ENCODE measurements at regions not wholly inside any gene's neighbourhood (a gene's known extent, or its start where the extent isn't known, plus 50 kb on each side); places are given as distances from the start of the nearest gene placed in this dataset.

GRCh38 chr22:44441401-44442185, 56.4 kb downstream of the RTL6 start:
- H3K9me3 ChIP-seq, result no peaks in the 10 kb centered on the region
- WGBS (ENCODE audit: low lambda C conversion rate), result 55% methylated on average over 8 of the region's 16 CpGs
- no peaks in the 10 kb centered on the region for H3K27me3 ChIP-seq (ENCODE audit: insufficient read depth)
- no peaks in the 10 kb centered on the region for H3K36me3 ChIP-seq (replicated peaks in 1 of 2; ENCODE audit: control insufficient read depth in 1 of 2, insufficient read depth in 2 of 2, low read length in 1 of 2)
- H4K20me1 ChIP-seq (ENCODE audit: insufficient read depth), result no peaks in the 10 kb centered on the region
- TF ChIP-seq FOXM1 (IDR thresholded peaks at IDR 0.05; ENCODE audit: low read depth) (no peak), FOSL2 (IDR thresholded peaks at IDR 0.05; ENCODE audit: borderline replicate concordance, low read depth) (no peak), JUND (IDR thresholded peaks at IDR 0.05) (no peak), TEAD4 (IDR thresholded peaks at IDR 0.05; ENCODE audit: borderline replicate concordance, insufficient read depth) (no peak), SMC3 (IDR thresholded peaks at IDR 0.05; ENCODE audit: low read depth, low read length) (no peak), IRF3 (IDR thresholded peaks at IDR 0.05; ENCODE audit: low read depth, low read length) (no peak), TCF12 (IDR thresholded peaks at IDR 0.05) (no peak), NRF1 (IDR thresholded peaks at IDR 0.05; ENCODE audit: low read depth, low read length) (no peak), USF2 (IDR thresholded peaks at IDR 0.05; ENCODE audit: borderline replicate concordance, low read depth, low read length) (no peak), RXRA (IDR thresholded peaks at IDR 0.05; ENCODE audit: borderline replicate concordance, low read depth) (no peak)
- TF ChIP-seq, protein P1, sequence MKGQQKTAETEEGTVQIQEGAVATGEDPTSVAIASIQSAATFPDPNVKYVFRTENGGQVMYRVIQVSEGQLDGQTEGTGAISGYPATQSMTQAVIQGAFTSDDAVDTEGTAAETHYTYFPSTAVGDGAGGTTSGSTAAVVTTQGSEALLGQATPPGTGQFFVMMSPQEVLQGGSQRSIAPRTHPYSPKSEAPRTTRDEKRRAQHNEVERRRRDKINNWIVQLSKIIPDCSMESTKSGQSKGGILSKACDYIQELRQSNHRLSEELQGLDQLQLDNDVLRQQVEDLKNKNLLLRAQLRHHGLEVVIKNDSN (IDR thresholded peaks at IDR 0.05; ENCODE audit: borderline replicate concordance, low read depth), result no peak
- ChIA-PET POLR2A (no interaction called here), CTCF (no interaction called here)
- no peaks in the 10 kb centered on the region for H3K4me1 ChIP-seq (ENCODE audit: control insufficient read depth in 1 of 2, insufficient read depth in 2 of 2, low read depth in 1 of 2, low read length in 1 of 2)
- H3K4me2 ChIP-seq, result no peak overlapping the region
- no peaks in the 10 kb centered on the region for H3K79me2 ChIP-seq (ENCODE audit: insufficient read depth)
- H3K9ac ChIP-seq, result no peak overlapping the region
- DNase-seq, result no peak
- no peak overlapping the region for H2AFZ ChIP-seq (ENCODE audit: low read depth)
- H3K27ac ChIP-seq (ENCODE audit: low read depth in 2 of 2, low read length in 1 of 2), result no peak overlapping the region
- no peak overlapping the region for H3K4me3 ChIP-seq (ENCODE audit: low read depth in 2 of 2, low read length in 1 of 2)
- H3F3A ChIP-seq (replicated peaks; ENCODE audit: insufficient read depth), result no peaks in the 10 kb centered on the region
- H3K9me2 ChIP-seq, result no peaks in the 10 kb centered on the region

- Histone ChIP-seq H3K36me3 (replicated peaks in 1 of 2; ENCODE audit: control insufficient read depth in 1 of 2, insufficient read depth in 2 of 2, low read length in 1 of 2) (no peaks in the 10 kb centered on the region), H3K4me2 (no peak overlapping the region), H4K20me1 (ENCODE audit: insufficient read depth) (no peaks in the 10 kb centered on the region), H3K4me1 (ENCODE audit: control insufficient read depth in 1 of 2, insufficient read depth in 2 of 2, low read depth in 1 of 2, low read length in 1 of 2) (no peaks in the 10 kb centered on the region), H3K27me3 (ENCODE audit: insufficient read depth) (no peaks in the 10 kb centered on the region), H3F3A (replicated peaks; ENCODE audit: insufficient read depth) (no peaks in the 10 kb centered on the region), H3K9ac (no peak overlapping the region), H3K9me2 (no peaks in the 10 kb centered on the region), H3K9me3 (no peaks in the 10 kb centered on the region), H3K79me2 (ENCODE audit: insufficient read depth) (no peaks in the 10 kb centered on the region), H2AFZ (ENCODE audit: low read depth) (no peak overlapping the region), H3K27ac (ENCODE audit: low read depth in 2 of 2, low read length in 1 of 2) (no peak overlapping the region), H3K4me3 (ENCODE audit: low read depth in 2 of 2, low read length in 1 of 2) (no peak overlapping the region)
- POLR2A ChIA-PET, result no interaction called here
- 81% methylated on average over 9 of the region's 19 CpGs for WGBS (ENCODE audit: low lambda C conversion rate)
- CTCF ChIA-PET, result no interaction called here
- DNase-seq, result no peak
- TF ChIP-seq PBX3 (IDR thresholded peaks at IDR 0.05) (no peak), GABPA (IDR thresholded peaks at IDR 0.05; ENCODE audit: low read depth) (no peak), RAD21 (IDR thresholded peaks at IDR 0.05; ENCODE audit: low read length) (no peak), CHD2 (IDR thresholded peaks at IDR 0.05; ENCODE audit: low read length, partially characterized antibody) (no peak), TCF12 (IDR thresholded peaks at IDR 0.05) (no peak), FOSL2 (IDR thresholded peaks at IDR 0.05; ENCODE audit: borderline replicate concordance, low read depth) (no peak), FOXM1 (IDR thresholded peaks at IDR 0.05; ENCODE audit: low read depth) (no peak), MEF2A (IDR thresholded peaks at IDR 0.05; ENCODE audit: borderline replicate concordance, low read depth) (no peak), YY1 (IDR thresholded peaks at IDR 0.05; ENCODE audit: low read depth) (no peak), JUND (IDR thresholded peaks at IDR 0.05) (no peak), TAF1 (IDR thresholded peaks at IDR 0.05; ENCODE audit: borderline replicate concordance, low read depth, low read length) (no peak), RFX5 (IDR thresholded peaks at IDR 0.05; ENCODE audit: low read length) (no peak), POLR2AphosphoS5 (IDR thresholded peaks at IDR 0.05; ENCODE audit: low read depth, low read length) (no peak)
- TF ChIP-seq, protein P1 (IDR thresholded peaks at IDR 0.05; ENCODE audit: borderline replicate concordance, low read depth), result no peak
- TF ChIP-seq, protein P2, sequence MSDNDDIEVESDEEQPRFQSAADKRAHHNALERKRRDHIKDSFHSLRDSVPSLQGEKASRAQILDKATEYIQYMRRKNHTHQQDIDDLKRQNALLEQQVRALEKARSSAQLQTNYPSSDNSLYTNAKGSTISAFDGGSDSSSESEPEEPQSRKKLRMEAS (IDR thresholded peaks at IDR 0.05; ENCODE audit: low read depth), result no peak
These were observed 57.5 kb downstream of the RTL6 start for GRCh38 chr22:44440224-44441160.

All from SK-N-SH (cell line).